ENCODE measurements at regions not wholly inside any gene's neighbourhood (a gene's known extent, or its start where the extent isn't known, plus 50 kb on each side); places are given as distances from the start of the nearest gene placed in this dataset.

- ATAC-seq (no peak), DNase-seq (ENCODE audit: low read depth, low spot score) (no peak)
- H3K9me2 ChIP-seq (ENCODE audit: insufficient read depth): no peaks in the 10 kb centered on the region
- H3K9ac ChIP-seq (ENCODE audit: low read length): no peak overlapping the region
- no peaks in the 10 kb centered on the region for H3K27me3 ChIP-seq (ENCODE audit: insufficient read depth, low read length)
- ChIA-PET RAD21 (ENCODE audit: low non-redundant PET in 1 of 2, low total read pairs in 2 of 2, uncharacterized antibody in 2 of 2, unreplicated experiment in 2 of 2) (no interaction called here), POLR2A (no interaction called here), CTCF (no interaction called here)
- no peak overlapping the region for H3K4me2 ChIP-seq (ENCODE audit: low read length)
- no peaks in the 10 kb centered on the region for H3K79me2 ChIP-seq (ENCODE audit: insufficient read depth, low read length)
- no peaks in the 10 kb centered on the region for H4K20me1 ChIP-seq (ENCODE audit: insufficient read depth)
- no peaks in the 10 kb centered on the region; a peak in 1 of 4 replicates for H3K9me3 ChIP-seq (ENCODE audit: control insufficient read depth in 1 of 2, insufficient read depth in 1 of 2, low read depth in 1 of 2, low read length in 2 of 2)
- no TSS peak for BruUV-seq (replicated peaks)
- TF ChIP-seq POLR2AphosphoS5 (IDR thresholded peaks at IDR 0.05; ENCODE audit: low read depth, low read length): no peak
- TF ChIP-seq EZH2 (IDR thresholded peaks at IDR 0.05): no peak
- TF ChIP-seq ZFX (IDR thresholded peaks at IDR 0.05): no peak
- no peak for TF ChIP-seq SIN3A (IDR thresholded peaks at IDR 0.05; ENCODE audit: low read depth)
- TF ChIP-seq CTCF (IDR thresholded peaks at IDR 0.05 in 2 of 3, conservative IDR thresholded peaks at IDR 0.05 in 1 of 3; ENCODE audit: borderline replicate concordance in 1 of 3, insufficient read depth in 1 of 3, low read depth in 2 of 3, low read length in 2 of 3): no peak
- no peak for TF ChIP-seq REST (IDR thresholded peaks at IDR 0.05; ENCODE audit: low read depth)
- TF ChIP-seq MAX (IDR thresholded peaks at IDR 0.05): no peak
- no peak for TF ChIP-seq RAD21 (IDR thresholded peaks at IDR 0.05; ENCODE audit: low read depth)
- TF ChIP-seq SRF (IDR thresholded peaks at IDR 0.05; ENCODE audit: low read depth): no peak
- TF ChIP-seq SP1 (IDR thresholded peaks at IDR 0.05; ENCODE audit: low read depth): no peak
- no peak overlapping the region for H3K27ac ChIP-seq (ENCODE audit: low read depth, low read length)
- no peak overlapping the region for H3K4me3 ChIP-seq (replicated peaks in 1 of 2; ENCODE audit: low read depth in 1 of 2, low read length in 2 of 2)
- H3K36me3 ChIP-seq (ENCODE audit: control insufficient read depth in 1 of 2, insufficient read depth in 2 of 2, low read length in 2 of 2): no peaks in the 10 kb centered on the region
- no peak overlapping the region for H2AFZ ChIP-seq (ENCODE audit: low read depth, low read length, poor library complexity, severe bottlenecking)
- intact Hi-C loops (cut with micrococcal nuclease): no loop called here
- no peaks in the 10 kb centered on the region for H3K4me1 ChIP-seq (ENCODE audit: control insufficient read depth in 1 of 2, insufficient read depth in 2 of 2, low read length in 2 of 2)
Measured at GRCh38 chr13:87887459-87888123, 216.4 kb downstream of the SLITRK5 start.

All from HCT116 (cell line).